HG03025 (cell line): ENCODE measurements at regions not wholly inside any gene's neighbourhood (a gene's known extent, or its start where the extent isn't known, plus 50 kb on each side); places are given as distances from the start of the nearest gene placed in this dataset.

Experiments used
- ATAC-seq: cut with Tn5 transposase; IDR thresholded peaks from one replicate; pipeline ENCODE4 v1.9.1; 2021; ENCODE audit warnings: mild to moderate bottlenecking, moderate library complexity; ENCODE audit not compliant: unreplicated experiment, low FRiP score

DNA sequence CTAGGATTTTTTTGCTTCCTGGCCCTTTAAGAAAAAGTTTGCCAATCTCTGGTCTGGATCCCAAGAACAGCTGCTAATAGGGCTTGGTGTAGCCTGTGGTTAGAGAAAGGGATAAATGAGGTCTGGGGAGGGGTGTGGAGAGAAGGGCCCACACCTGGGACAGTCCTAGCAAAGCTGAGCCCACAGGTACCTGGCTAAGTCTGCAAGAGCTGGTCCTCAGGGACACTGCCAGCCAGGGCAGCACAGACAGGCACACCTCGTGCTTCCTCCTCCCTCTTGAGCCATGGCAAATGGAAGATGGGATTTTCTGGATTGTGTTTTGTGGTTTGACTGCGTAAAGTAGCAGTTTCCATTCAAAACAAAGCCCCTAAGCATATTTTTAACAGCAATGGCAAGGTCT lies 217.5 kb downstream of the SOX9 start:
- no peak for ATAC-seq

DNA sequence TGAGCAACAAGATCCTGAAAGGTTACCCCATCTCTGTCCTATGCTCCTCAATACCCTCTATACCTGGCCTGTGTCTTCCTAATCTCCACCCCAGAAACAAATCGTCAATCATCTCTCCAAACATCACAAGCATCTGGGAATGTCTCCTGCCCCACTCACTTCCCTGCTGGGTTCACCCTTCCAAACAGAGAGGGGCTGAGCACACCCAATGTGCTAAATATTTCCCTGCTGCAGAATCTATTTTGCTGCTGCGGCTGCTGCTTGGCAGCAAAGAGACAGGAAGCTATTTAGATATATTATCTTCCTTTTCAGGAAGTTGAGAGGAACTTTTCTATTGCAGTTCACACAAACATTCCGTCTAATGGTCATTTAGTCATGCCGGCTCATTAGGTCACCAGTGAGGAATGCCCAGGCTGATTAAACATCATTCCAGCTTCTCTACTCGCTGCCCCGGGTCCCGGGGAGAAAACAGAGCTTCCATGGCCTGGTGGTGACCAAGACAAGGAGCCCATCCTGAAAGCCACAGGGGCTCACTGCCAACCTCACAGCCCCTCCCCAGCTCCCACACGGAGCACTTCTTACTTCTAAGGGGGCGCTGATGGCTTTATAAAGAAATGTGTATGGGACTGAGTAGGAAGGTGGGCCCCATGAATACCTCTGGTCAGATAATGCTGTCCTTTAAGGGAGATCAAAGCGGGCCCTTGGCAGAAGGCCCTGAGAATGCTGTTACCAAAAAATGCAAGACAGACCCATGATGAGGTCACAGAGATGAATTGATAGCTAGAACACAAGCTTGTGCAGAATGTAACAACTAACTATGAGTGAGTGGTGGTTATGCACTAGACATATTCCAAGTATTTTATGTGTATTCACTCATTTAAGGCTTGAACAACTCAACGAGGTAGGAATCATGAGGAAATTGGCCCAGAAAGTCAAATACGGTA lies 218.3 kb downstream of the SOX9 start:
- no peak for ATAC-seq

DNA sequence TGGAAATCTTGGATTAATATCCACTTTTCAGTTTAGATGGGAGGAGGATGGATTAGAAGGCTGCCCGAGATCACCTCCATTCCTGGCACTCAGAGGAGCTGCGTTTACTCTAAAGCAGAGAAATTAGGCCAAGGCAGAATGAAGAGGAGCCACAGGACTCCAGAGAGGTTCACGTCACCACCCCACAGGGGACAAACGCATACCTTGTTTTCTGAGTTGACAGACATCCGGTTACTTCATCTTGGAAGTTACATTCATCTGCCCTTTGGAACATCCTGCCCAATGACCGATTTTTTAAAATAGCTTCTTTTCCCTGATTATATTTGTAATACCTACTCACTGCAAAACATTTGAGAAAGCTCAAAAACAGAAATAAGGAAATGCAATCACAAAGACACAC lies 220.0 kb downstream of the SOX9 start:
- ATAC-seq = no peak

DNA sequence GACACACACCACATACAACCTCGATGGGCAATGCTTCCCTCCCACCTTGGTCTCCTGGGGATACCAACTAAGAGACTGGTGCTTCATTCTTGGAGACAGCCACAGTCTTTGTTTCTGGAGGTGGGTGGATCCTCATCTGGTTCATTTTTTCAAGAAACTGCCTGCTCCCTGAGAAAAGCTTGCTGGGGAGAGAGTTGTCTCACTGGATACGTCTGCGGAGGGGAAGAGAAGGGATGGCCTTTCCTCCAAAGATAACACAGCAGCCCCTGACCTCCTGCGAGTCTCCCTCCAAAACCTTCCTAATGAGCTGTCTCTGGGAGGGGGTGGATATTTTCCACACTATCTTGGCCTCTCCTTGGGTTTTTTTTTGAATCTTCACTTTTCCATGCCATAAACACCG lies 221.2 kb downstream of the SOX9 start:
- ATAC-seq = no peak

DNA sequence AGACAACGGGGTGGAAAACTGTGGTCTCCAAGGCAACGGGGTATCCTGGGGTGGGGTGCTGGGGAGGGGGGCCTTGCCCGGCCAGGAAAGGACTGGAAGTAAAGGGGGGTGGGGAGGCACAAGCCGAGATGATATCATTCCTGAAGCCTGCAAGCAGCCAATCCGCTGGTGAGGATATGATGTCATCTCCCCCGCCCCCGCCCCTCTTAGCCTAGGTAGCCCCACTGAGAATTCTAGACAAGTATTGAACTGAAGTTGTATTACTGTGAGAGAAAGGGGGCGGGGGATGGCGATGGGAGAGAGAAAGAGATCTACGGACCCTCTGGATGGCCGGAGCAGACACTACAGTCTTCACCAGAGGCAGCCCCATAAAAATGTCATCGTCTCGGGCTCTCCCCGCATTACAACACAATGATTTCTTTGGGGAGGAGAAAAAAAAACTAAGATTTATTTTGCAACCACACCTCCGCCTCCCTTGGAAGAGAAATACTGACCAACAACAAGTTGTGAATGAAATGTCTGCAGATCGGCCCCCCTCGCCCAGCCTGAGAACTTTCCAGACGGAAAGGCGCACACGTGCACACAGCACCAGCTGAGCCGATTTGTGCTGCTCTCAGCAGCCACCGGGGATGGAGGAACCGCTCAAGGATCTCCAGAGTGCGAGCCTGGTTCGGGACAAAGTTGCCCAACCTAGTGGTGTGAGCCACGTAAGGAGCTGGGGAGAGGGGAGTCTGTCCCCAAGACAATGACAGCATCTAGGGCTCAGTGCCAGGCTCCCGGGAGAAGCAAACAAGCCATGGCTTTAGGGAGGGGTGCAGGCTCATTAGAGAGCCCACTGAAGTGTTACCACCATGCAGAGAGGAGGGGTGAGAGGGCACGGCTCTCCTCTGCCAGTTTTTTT lies 222.1 kb downstream of the SOX9 start:
- ATAC-seq = no peak

DNA sequence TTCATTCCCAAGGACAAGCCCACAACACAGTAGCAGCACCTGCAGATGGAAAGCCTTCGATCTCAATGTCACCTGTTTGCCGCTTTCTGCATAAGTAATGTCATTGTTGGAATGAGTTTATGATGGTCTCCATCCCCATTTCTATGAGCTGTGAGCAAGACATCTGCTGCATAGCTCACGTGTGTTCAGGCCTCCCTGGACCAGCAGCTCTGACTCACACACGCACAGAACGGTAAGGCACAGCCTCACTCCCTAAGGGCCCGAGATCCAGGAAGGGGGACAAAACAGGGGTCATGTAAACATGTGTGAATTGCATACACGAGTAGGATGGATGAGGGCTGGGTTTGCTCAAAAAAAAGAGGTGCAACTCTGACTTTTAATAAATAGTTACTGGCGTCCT lies 223.1 kb downstream of the SOX9 start:
- no peak for ATAC-seq

DNA sequence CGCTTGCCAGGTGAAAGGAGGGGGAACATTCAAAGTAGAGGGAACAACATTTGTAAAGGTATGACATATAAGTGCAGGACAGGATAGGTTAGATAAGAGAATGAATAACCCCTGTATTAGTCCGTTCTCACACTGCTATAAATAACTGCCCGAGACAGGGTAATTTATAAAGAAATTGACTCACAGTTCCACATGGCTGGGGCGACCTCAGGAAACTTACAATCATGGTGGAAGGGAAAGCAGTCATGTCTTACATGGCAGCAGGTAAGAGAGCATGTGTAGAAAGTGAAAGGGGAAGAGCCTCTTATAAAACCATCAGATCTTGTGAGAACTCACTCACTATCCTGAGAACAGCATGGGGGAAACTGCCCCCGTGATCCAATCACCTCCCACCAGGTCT lies 223.8 kb downstream of the SOX9 start:
- ATAC-seq = no peak

DNA sequence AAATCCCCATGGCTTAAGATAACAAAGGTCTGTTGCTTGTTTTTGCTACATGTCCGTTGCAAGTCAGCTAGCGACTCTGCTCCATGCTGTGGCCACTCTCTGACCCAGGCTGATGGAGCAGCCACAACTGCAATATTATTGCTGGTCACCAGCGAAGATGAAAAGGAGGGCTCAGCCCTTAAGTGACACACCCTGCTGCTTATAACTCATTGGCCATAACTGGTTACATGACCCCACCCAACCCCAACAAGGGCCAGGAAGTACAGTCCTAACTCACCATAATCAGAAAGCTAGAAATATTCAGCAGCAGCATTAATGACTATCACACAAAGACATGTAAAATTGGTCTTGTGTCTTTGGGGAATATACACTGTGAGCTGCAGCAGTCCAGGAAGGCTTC lies 224.3 kb downstream of the SOX9 start:
- ATAC-seq = no peak

DNA sequence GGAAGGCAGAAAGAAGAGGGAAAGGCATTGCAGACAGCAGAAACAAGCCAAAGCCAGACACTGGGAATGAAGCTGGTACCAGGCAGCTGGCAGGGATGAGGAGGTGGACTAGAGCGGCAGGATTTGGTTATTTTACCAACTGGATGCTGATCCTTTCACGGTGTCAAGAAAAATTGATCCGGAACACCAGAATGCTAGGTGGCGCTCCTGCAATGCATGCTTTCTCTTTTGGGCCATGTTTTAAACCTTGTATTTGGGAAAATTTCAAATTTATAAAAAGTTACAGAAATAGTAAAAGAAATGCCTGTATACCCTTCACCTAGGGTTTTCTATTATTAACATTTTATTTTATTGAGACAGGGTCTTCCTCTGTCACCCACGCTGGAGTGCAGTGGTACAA lies 224.7 kb downstream of the SOX9 start:
- no peak for ATAC-seq

DNA sequence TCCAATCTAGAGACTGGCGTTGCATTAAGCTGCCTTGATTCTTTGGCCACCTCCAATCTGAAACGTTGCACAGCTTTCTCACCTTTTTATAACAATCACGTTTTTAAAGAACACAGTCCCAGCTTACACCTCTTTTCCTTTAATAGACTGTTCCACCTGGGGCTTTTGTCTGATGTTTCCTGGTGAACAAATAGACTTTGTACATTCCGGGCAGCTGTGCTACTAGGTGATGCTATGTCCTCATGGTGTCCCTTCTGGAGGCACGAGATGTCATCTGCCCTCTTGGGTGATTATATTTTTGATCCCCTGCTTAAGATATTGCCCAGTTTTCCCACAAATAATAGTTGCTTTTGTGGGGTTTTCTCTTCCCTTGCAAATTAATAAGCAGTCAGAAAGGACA lies 225.5 kb downstream of the SOX9 start:
- ATAC-seq = no peak

DNA sequence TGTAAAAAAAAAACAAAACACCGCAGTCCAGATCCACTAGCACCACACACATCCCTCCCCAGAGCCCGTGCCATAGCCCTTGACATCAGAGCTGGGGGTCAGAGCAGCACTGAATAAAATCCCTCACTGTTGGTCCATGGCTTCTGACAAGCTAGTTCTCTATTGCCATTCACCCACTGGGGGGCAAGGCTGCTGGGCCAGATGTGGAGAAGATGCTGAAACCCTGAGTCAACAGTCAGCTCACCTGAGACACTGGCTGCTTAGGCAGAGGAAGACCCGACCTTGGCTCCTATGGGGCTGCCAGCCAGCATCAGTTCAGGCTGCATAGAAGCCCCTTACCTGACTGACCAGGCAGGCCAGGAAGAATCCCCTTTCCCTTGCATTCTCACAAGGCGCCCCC lies 228.2 kb downstream of the SOX9 start:
- ATAC-seq = no peak

DNA sequence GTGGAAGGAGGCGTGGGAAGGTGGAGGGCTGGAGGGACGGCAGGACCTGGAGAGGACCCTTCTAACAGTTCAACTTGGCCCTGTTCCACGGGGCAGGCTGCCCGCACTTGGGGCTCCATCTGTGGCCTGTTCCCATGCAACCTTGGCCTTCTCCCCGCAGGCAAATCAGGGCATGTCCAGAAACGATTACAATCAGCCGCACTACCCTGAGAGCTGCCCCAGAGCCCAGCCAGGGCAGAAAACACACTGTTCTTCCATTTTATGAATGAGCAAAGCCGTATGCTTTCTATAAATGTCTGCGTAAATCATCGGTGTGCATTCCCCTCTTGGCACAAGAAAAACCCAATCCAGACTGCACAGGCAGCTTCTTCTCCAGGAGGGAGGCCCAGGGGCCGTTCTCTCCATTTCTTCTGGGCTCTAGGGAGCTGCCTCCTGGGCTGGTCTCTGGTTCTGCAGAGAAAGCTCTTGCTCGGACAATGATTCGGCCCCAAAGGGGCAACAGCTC lies 228.7 kb downstream of the SOX9 start:
- ATAC-seq = no peak

DNA sequence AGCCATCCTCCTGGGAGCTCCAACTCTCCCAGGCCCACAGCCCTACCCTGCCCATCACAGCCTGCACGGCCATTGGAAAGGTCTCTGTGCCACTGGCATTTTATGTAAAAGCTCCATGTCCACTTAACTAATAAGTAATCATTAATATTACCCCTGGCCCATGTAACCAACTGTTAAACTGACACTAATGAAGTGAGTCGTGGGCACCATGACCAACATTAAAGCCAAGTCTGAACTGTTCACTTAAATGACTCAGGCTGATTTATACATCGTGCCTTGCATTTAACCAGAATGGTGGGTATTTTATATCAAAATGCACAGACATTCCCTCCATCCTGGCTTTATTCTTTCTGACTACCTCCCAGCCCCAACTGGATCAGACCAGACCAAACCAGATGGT lies 229.3 kb downstream of the SOX9 start:
- ATAC-seq = no peak

DNA sequence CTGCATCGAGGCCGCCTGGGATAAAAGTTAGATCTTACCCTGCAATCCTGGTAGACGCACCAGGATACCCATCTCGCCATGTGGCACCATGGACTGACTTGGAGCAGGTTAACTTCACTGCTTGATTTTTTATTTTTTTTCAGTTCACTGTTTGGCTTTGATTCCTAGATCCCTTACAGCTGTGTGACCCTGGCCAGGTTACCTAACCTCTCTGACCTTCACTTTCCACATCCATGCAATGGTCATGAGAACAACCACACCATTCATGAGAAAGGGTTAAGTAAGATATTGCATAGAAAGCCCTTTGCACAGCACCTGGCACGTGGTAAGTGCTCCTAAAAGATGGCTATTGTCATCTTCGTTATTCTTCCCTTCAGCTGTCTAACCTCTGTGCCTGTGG lies 230.5 kb downstream of the SOX9 start:
- no peak for ATAC-seq

DNA sequence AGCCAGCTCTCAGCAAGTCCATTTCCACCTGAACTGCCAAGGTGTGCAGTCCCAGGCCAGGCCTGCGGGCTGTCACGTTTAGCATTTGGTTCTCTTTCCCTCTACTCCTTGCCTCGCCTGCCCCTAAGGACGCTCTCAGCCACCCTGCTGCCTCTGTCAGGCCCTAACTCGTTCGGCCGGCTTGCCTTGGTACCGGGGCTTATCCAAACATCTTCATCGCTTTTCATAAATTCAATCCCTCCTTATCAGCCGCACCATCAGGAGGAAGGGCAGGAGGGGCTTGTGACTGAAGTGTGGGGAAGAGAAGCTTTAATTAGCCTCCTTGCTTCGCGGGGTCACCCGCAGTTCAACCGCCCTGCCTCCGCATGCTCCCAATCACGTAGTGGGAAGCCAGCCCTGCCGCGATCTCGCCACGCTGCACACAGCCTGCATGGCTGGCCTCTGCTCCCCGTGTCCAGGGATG lies 231.1 kb downstream of the SOX9 start:
- ATAC-seq = no peak

DNA sequence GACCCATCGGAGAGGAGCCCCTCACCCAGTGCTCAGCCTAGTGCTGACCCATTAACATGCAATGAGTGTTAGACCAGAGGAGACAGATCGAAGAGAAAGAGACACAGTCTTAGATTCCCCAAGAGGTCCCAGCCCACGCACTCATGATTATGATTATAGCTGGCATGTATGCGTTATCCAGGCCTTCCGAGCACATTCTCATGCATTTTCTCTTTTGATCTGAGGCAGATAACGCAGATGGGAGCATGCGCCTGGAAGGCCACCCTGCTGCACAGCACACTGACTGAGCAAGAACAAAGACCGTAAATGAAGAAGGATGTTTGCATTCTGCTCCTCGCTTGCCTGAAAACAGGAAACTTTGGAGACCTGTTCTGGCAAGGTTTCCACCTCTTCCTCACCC lies 232.7 kb downstream of the SOX9 start:
- ATAC-seq = no peak

DNA sequence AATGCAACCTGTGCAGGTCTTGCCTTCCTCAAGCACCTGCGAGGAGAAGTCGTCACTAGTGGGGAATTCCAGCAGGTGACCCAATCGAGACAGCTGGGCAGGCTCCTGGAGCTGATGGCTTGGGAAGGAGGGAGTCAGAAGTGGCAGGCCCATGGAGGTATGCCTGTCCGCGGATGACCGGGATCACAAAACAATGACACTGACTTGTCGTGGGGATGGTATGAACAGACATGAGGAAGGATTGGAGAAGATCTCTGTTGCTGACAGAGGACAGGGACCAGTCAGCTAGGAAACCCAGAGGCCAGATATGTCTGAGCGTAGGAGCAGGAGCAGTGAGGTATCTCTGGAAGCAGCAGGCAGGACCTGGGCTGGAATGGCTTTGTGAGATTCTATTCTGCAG lies 233.3 kb downstream of the SOX9 start:
- no peak for ATAC-seq

DNA sequence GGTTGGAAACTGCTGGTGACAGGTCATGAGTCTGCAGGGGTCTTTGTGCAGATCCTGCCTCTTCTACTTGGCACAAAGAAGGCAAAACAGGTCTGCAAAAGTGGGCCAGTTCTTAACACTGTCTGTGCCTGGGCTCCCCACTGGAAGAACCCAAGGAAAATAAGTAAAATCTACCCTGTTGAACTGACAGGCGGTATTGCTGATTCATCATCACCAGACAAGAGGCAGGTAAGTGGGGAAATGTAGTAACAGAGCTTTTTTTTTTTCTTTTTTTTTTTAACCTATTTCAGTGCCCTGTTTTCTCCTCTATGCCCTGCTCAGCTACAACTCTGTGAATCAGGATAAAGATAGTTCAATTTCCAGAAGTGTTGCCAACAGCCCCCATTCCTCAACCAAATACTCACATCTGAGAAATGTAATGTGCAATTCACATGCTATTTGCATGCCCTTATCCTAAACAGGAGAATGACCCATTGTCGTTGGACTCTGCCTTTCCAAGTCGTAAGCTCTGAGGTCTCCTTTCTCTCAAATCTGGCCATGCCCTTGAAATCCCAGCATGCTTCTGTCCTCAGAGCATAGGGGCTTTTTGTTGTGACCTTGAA lies 237.0 kb downstream of the SOX9 start:
- ATAC-seq = no peak

DNA sequence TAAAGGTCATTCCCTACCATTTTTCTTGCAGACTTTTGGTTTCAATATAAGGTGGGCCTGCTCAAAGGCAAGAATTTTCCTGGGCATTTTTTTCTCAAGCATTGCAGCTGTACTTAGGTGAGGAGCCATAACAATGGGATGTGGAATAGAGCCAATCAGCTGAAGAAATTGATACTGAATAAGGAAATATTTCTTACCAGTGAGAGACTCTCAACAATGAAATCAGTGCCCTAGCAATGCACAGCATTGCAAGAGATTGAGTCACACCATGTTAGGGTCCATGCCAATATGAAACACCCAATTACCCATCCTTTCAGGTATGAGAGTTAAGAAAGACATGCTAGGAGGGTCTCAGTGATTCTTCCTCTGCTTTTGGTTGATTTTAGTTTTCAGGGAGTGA lies 237.6 kb downstream of the SOX9 start:
- no peak for ATAC-seq

DNA sequence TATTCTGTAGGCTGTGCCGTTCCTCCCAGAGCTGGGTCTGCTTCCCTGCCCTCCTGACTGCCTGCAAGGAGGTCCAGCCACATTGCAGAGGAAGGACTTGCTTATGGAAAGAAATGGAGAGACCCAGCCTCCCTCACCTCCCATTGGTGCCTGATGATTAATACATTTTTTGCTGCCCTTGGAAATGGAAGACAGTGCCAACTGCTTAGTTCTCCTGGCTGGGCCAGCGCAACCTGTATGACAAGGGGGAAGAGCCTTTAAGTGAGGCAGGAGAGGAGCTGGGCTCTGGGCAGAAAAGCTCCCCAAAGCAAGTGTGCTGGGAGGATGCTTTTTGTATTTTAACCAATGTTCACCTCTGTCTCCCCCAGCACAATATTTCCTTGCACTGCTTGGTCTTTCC lies 238.5 kb downstream of the SOX9 start:
- ATAC-seq = no peak

DNA sequence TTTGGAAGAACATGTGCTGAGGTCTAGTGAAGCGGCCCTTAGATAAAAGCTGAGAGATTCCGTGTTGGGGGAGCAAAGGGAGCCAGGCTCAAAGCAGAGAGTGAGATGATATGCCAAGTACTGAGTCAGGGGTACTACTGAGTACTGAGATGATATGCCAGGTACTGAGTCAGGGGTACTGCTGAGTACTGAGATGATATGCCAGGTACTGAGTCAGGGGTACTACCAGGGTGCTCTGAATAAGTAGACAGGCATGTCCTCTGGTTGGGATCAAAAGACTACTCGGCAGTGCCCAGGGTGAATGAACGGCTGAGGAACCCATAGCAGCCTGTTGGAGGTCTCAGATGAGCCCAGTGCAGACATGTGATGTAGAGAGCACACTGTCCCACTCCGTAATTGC lies 239.0 kb downstream of the SOX9 start:
- no peak for ATAC-seq
